SJSA1 (cell line): ENCODE measurements at regions not wholly inside any gene's neighbourhood (a gene's known extent, or its start where the extent isn't known, plus 50 kb on each side); places are given as distances from the start of the nearest gene placed in this dataset.

Experiments
- DNase-seq, 2 experiments: peaks; one replicate each; pipeline ENCODE4 v3.0.0-alpha.2; 2015 to 2020; ENCODE audit warnings: low spot score in 2 of 2, low read depth in 1 of 2
- H3K27ac ChIP-seq: fragments of 250-450 bp; sonication (Bioruptor Pico); 2 replicates; pipeline ENCODE4 v1.5.1; 2020; ENCODE audit warnings: mild to moderate bottlenecking, moderate library complexity
- H3K27me3 ChIP-seq: fragments of 250-450 bp; sonication (Bioruptor Pico); replicated peaks from 2 replicates; pipeline ENCODE4 v1.5.1; 2020; ENCODE audit warnings: mild to moderate bottlenecking, moderate library complexity
- H3K36me3 ChIP-seq: fragments of 250-450 bp; sonication (Bioruptor Pico); 2 replicates; pipeline ENCODE4 v1.5.1; 2020; ENCODE audit warnings: mild to moderate bottlenecking
- H3K4me1 ChIP-seq: fragments of 250-450 bp; sonication (Bioruptor Pico); replicated peaks from 2 replicates; pipeline ENCODE4 v1.6.1; 2021; ENCODE audit warnings: mild to moderate bottlenecking
- H3K4me3 ChIP-seq: fragments of 250-450 bp; sonication (Bioruptor Pico); 2 replicates; pipeline ENCODE4 v1.5.1; 2020; ENCODE audit warnings: mild to moderate bottlenecking
- H3K9me3 ChIP-seq: fragments of 250-450 bp; sonication (Bioruptor Pico); replicated peaks from 2 replicates; pipeline ENCODE4 v1.5.1; 2020; ENCODE audit warnings: mild to moderate bottlenecking

GRCh38 chr16:26733710-26734109, 333.0 kb upstream of the C16orf82 start:
- no peak for DNase-seq
- H3K9me3 ChIP-seq = no peaks in the 10 kb centered on the region
- H3K4me3 ChIP-seq = no peak overlapping the region
- no peaks in the 10 kb centered on the region for H3K27me3 ChIP-seq
- no peaks in the 10 kb centered on the region for H3K36me3 ChIP-seq
- no peak overlapping the region for H3K27ac ChIP-seq
- no peaks in the 10 kb centered on the region for H3K4me1 ChIP-seq

GRCh38 chr16:26735521-26735920, 331.2 kb upstream of the C16orf82 start:
- Histone ChIP-seq H3K4me1 (no peaks in the 10 kb centered on the region), H3K4me3 (no peak overlapping the region), H3K9me3 (no peaks in the 10 kb centered on the region), H3K27ac (no peak overlapping the region), H3K36me3 (no peaks in the 10 kb centered on the region), H3K27me3 (no peaks in the 10 kb centered on the region)
- DNase-seq = no peak

DNA sequence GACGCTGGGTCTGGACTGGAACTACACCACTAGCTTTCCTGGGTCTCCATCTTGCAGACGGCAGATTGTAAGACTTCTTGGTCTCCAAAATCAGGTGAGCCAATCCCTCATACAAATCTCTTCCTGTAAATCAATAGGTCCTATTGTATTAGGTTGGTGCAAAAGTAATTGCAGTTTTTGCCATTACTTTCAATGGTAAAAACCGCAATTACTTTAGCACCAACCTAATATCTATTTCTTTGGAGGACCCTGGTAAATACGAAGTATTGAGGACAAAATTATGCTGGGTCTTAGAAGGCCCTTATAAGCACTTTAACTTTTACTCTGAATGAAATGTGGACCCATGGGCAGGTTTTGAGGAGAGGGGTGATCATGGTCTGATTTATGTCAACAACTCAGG, 330.6 kb upstream of the C16orf82 start:
- no peaks in the 10 kb centered on the region for H3K9me3 ChIP-seq
- no peaks in the 10 kb centered on the region for H3K36me3 ChIP-seq
- no peak overlapping the region for H3K27ac ChIP-seq
- no peaks in the 10 kb centered on the region for H3K27me3 ChIP-seq
- DNase-seq = no peak
- no peak overlapping the region for H3K4me3 ChIP-seq
- H3K4me1 ChIP-seq = no peaks in the 10 kb centered on the region

GRCh38 chr16:26740771-26741170, 326.0 kb upstream of the C16orf82 start:
- no peaks in the 10 kb centered on the region for H3K4me1 ChIP-seq
- no peak overlapping the region for H3K27ac ChIP-seq
- H3K9me3 ChIP-seq = no peaks in the 10 kb centered on the region
- no peak for DNase-seq
- H3K36me3 ChIP-seq = no peaks in the 10 kb centered on the region
- H3K27me3 ChIP-seq = no peaks in the 10 kb centered on the region; the same call in 1 of the 2 replicates
- no peak overlapping the region for H3K4me3 ChIP-seq

GRCh38 chr16:26742040-26742439, 324.7 kb upstream of the C16orf82 start:
- no peaks in the 10 kb centered on the region for H3K9me3 ChIP-seq
- no peak for DNase-seq
- H3K36me3 ChIP-seq = no peaks in the 10 kb centered on the region
- H3K4me3 ChIP-seq = no peak overlapping the region
- no peaks in the 10 kb centered on the region; the same call in 1 of the 2 replicates for H3K27me3 ChIP-seq
- no peaks in the 10 kb centered on the region for H3K4me1 ChIP-seq
- no peak overlapping the region for H3K27ac ChIP-seq

GRCh38 chr16:26744430-26744829, 322.3 kb upstream of the C16orf82 start:
- H3K27me3 ChIP-seq = no peaks in the 10 kb centered on the region; the same call in 1 of the 2 replicates
- no peaks in the 10 kb centered on the region for H3K36me3 ChIP-seq
- no peak overlapping the region for H3K4me3 ChIP-seq
- no peaks in the 10 kb centered on the region for H3K4me1 ChIP-seq
- no peak for DNase-seq
- no peaks in the 10 kb centered on the region for H3K9me3 ChIP-seq
- H3K27ac ChIP-seq = no peak overlapping the region

DNA sequence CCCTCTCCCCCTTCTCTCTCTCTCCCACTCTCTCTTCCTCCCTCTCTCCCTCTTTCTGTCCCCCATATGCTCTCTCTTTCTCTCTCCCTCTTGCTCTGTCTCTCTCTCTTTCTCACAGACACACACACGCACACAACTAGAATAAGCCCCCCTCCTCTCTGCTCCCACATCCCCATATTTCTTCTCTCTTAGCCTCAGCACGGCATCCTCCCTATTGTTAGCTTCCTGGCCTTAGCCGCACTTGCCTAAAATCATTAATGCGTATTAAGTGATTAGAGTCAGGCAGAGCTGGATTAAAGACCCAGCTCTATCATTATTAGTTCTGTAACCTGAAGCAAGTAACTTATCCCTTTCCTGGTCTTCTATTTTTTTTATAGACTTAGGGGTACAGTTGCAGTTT, 319.0 kb upstream of the C16orf82 start:
- DNase-seq = no peak
- no peaks in the 10 kb centered on the region for H3K4me1 ChIP-seq
- no peaks in the 10 kb centered on the region for H3K27me3 ChIP-seq
- no peak overlapping the region for H3K27ac ChIP-seq
- H3K4me3 ChIP-seq = no peak overlapping the region
- no peaks in the 10 kb centered on the region for H3K9me3 ChIP-seq
- H3K36me3 ChIP-seq = no peaks in the 10 kb centered on the region

DNA sequence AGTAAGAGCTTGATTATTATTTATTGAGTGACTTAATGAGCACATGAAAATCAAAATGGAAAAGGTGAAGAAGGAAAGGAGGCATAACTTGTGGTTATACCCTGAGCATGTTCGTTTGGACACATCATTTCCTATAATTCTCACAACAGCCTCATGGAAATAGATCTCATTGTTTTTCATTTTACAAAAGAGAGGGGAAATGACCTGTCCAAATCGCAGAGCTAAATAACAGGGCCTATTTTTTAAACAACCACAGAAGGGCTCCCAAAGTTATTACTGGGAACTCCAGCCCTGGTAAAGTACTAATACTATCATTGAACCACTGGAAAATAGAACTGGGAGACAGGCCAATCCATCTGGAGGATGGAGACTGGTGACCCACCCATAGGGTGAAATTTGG, 317.7 kb upstream of the C16orf82 start:
- no peak for DNase-seq
- H3K4me3 ChIP-seq = no peak overlapping the region
- H3K9me3 ChIP-seq = no peaks in the 10 kb centered on the region
- no peaks in the 10 kb centered on the region; the same call in 1 of the 2 replicates for H3K27me3 ChIP-seq
- H3K27ac ChIP-seq = no peak overlapping the region
- no peaks in the 10 kb centered on the region for H3K4me1 ChIP-seq
- no peaks in the 10 kb centered on the region for H3K36me3 ChIP-seq

DNA sequence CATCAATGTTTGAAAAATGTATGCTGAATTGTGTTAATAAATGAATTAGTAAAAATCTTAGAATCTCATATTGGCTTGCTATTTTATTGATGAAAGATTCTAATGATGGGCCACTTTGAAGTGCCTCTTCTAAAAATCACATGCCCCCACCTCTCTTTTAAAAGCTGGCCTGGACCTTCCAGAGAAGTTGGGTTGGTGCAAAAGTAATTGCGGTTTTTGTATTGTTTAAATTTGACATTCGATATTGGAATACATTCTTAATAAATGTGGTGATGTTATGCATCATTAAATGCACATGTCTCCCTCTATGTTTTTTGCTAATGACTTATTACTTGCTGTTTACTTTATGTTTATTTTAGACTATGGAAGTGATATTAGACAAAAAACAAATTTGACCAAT, 314.6 kb upstream of the C16orf82 start:
- no peak for DNase-seq
- Histone ChIP-seq H3K36me3 (no peaks in the 10 kb centered on the region), H3K9me3 (no peaks in the 10 kb centered on the region), H3K4me1 (no peaks in the 10 kb centered on the region), H3K27ac (no peak overlapping the region), H3K4me3 (no peak overlapping the region), H3K27me3 (no peaks in the 10 kb centered on the region; the same call in 1 of the 2 replicates)

- no peaks in the 10 kb centered on the region for H3K9me3 ChIP-seq
- no peaks in the 10 kb centered on the region for H3K4me1 ChIP-seq
- H3K4me3 ChIP-seq = no peak overlapping the region
Measured at GRCh38 chr16:26756633-26757032, 310.1 kb upstream of the C16orf82 start.

GRCh38 chr16:26762594-26762993, 304.1 kb upstream of the C16orf82 start:
- no peaks in the 10 kb centered on the region for H3K27me3 ChIP-seq
- no peak for DNase-seq
- H3K27ac ChIP-seq = no peak overlapping the region
- H3K9me3 ChIP-seq = no peaks in the 10 kb centered on the region
- H3K4me3 ChIP-seq = no peak overlapping the region
- H3K36me3 ChIP-seq = no peaks in the 10 kb centered on the region
- H3K4me1 ChIP-seq = no peaks in the 10 kb centered on the region

More at GRCh38 chr16:26756633-26757032, 310.1 kb upstream of the C16orf82 start:
- no peak for DNase-seq
- no peaks in the 10 kb centered on the region for H3K36me3 ChIP-seq
- H3K27me3 ChIP-seq = no peaks in the 10 kb centered on the region; the same call in 1 of the 2 replicates
- no peak overlapping the region for H3K27ac ChIP-seq

DNA sequence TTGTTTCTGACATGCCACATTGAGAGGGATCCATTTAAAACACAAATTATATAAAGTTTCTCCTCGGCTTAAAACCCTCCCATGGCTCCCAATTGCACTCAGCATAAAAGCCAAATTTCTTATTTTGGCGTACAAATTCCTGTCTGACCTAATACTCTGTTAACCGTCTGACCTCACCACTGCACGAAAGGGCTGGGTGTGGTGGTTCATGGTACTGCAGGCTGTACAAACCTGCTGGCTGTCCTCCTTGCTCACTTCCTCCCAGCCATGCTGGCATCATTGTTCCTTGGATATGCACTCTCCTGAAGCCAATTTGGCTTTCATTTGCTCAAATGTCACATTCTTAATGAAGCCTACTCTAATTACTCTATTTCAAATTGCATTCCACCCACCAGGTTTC, 301.6 kb upstream of the C16orf82 start:
- H3K36me3 ChIP-seq = no peaks in the 10 kb centered on the region
- H3K27me3 ChIP-seq = no peaks in the 10 kb centered on the region
- H3K4me1 ChIP-seq = no peaks in the 10 kb centered on the region
- no peak for DNase-seq
- no peak overlapping the region for H3K4me3 ChIP-seq
- H3K9me3 ChIP-seq = no peaks in the 10 kb centered on the region
- no peak overlapping the region for H3K27ac ChIP-seq

GRCh38 chr16:26768385-26769010, 298.2 kb upstream of the C16orf82 start:
- Histone ChIP-seq H3K36me3 (no peaks in the 10 kb centered on the region), H3K4me3 (no peak overlapping the region), H3K4me1 (no peaks in the 10 kb centered on the region), H3K27me3 (no peaks in the 10 kb centered on the region), H3K27ac (no peak overlapping the region), H3K9me3 (no peaks in the 10 kb centered on the region)
- no peak for DNase-seq

GRCh38 chr16:26770547-26770946, 296.2 kb upstream of the C16orf82 start:
- H3K27me3 ChIP-seq = no peaks in the 10 kb centered on the region
- no peak overlapping the region for H3K4me3 ChIP-seq
- H3K27ac ChIP-seq = no peak overlapping the region
- no peaks in the 10 kb centered on the region for H3K36me3 ChIP-seq
- no peak for DNase-seq
- no peaks in the 10 kb centered on the region for H3K4me1 ChIP-seq
- no peaks in the 10 kb centered on the region for H3K9me3 ChIP-seq

DNA sequence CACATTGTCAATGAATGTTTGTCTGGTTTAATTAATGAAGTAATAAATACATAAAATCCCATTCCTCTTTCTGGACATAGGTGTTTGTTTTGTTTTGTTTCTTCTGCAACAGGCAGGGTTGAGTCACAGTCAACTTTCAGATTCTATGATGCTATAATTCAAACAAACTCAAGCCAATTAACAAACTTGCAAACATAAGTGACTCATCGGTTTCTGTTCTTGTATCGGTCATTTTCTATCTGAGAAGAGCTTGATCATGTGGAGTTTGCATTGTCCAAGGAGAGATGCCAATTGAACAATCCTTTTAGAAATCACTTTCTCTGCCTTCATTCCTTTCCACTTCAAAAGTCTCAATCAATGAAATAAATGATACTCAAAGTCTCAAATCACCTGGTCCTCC, 294.2 kb upstream of the C16orf82 start:
- H3K36me3 ChIP-seq = no peaks in the 10 kb centered on the region
- no peak overlapping the region for H3K4me3 ChIP-seq
- DNase-seq = no peak

More for the DNA sequence above, 294.2 kb upstream of the C16orf82 start:
- Histone ChIP-seq H3K27ac (no peak overlapping the region), H3K4me1 (no peaks in the 10 kb centered on the region), H3K9me3 (no peaks in the 10 kb centered on the region), H3K27me3 (no peaks in the 10 kb centered on the region)
